D721Med (cell line): ENCODE measurements at regions not wholly inside any gene's neighbourhood (a gene's known extent, or its start where the extent isn't known, plus 50 kb on each side); places are given as distances from the start of the nearest gene placed in this dataset.

Experiments used
- DNase-seq: peaks from one replicate; pipeline ENCODE4 v3.0.0; 2011; ENCODE audit warnings: low spot score; ENCODE audit not compliant: insufficient read length
- FAIRE-seq: peaks from 2 replicates; lab custom pipeline; 2011; peaks lifted over from hg19 to GRCh38; lab: Jason Lieb, UNC
- TF ChIP-seq, protein P1 (sequence below): IDR thresholded peaks from 2 replicates; pipeline ENCODE4 v1.5.1; 2012; ENCODE audit warnings: mild to moderate bottlenecking, control low read depth; ENCODE audit not compliant: insufficient read depth; ENCODE audit errors: missing control alignments

DNA sequence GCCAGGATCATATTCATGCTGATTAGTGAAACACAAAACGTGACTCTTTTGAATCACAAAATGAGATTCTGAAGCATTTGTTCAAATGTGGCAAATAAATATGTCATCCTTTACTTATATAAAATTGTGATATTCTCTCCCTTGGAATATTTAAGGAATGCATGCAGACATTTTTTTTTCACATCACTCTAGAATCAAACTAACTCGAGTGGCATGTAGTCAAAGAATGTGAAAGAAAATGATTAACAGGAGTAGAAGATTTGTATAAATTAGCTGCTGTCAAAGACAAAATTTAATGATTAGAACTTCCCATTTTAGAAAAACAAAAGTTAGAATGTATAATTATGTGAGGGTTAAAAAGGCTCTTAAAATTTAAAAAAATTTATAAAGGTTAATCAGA is 721.0 kb upstream of the FAM98A start:
- DNase-seq (no peak), FAIRE-seq (no peak)

DNA sequence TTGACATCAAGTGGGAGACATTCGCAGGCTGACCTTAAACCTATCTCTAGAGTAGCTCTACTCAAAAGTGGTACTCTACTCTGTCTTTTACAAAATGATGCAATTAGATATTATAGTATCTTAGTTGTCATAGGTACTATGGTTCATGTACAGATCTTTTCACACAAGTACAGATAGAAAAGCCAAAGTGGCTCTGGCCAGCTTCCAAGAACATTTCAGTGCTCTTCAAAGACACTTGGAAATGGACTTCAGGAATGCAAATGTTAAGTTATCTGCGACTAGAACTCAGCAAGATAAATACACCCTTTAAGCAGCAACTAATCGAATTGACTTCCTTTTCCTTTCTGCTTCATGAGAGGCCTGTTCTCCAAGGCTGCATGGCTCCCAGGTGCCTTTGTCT is 718.7 kb upstream of the FAM98A start:
- FAIRE-seq (no peak), DNase-seq (no peak)
- TF ChIP-seq, protein P1, sequence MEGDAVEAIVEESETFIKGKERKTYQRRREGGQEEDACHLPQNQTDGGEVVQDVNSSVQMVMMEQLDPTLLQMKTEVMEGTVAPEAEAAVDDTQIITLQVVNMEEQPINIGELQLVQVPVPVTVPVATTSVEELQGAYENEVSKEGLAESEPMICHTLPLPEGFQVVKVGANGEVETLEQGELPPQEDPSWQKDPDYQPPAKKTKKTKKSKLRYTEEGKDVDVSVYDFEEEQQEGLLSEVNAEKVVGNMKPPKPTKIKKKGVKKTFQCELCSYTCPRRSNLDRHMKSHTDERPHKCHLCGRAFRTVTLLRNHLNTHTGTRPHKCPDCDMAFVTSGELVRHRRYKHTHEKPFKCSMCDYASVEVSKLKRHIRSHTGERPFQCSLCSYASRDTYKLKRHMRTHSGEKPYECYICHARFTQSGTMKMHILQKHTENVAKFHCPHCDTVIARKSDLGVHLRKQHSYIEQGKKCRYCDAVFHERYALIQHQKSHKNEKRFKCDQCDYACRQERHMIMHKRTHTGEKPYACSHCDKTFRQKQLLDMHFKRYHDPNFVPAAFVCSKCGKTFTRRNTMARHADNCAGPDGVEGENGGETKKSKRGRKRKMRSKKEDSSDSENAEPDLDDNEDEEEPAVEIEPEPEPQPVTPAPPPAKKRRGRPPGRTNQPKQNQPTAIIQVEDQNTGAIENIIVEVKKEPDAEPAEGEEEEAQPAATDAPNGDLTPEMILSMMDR = no peak

More for the DNA sequence above, 721.0 kb upstream of the FAM98A start:
- TF ChIP-seq, protein P1 = no peak

- TF ChIP-seq, protein P1 = no peak
- DNase-seq (no peak), FAIRE-seq (no peak)
Measured at GRCh38 chr2:34316788-34317187, 717.7 kb upstream of the FAM98A start.

- TF ChIP-seq, protein P1 = no peak
- FAIRE-seq (no peak), DNase-seq (no peak)
Measured at GRCh38 chr2:34311816-34312215, 712.7 kb upstream of the FAM98A start.

DNA sequence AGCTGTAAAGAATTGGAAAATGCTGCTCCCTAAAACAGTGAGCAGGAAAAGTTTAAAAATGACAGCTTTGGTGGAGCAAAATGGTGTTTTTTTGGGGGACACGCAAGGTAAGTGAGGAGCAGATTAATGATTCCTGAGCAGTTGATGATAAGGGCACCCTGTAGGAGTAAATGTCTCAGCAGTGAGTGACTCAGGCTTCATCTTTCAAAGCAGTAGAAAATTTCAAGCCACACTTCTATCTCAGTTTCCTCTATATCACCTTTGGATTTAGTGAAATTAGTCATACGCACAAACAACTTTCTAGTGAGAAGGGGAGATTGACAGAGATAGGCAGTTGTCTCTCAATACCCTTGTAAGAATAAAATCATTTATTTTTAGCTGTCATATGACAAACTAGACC is 709.0 kb upstream of the FAM98A start:
- TF ChIP-seq, protein P1 = no peak
- DNase-seq (no peak), FAIRE-seq (no peak)

DNA sequence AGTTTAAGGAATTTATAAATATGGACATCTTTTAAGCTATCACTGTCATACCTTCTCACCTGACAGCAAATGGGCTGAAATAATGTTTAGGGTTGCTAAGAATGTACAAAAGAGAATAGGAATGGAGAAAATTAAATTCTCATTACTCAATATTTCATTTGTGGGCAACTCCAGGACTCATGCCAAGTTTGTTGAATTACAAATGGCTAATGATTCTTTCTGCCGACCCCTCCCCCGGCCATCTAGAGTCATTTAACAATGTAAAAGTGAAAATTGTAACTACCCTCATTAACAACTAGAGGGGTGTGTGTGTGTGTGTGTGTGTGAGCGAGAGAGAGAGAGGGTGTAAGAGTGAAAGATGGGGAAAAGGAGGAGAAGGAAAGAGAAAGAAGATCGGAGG is 708.5 kb upstream of the FAM98A start:
- FAIRE-seq (no peak), DNase-seq (no peak)
- TF ChIP-seq, protein P1 = no peak

DNA sequence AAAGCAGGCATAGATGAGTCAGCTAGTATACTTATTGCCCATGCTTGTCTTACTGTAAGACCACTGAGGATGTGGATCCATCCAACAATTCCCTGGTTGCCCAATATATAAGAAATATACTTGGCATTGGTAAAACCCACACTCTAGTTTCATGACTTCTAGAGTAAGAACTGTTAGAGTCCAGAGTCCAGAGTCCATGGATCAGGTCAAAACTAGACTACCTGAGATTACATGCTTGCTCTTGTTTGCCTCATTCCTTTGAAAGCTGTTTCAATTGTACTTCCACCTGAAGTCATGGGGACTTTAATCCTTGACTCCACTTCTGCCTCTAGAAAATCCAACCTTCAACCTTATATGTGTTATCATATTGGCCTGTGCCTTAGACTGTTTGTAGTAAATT is 707.6 kb upstream of the FAM98A start:
- DNase-seq (no peak), FAIRE-seq (no peak)
- TF ChIP-seq, protein P1 = no peak
